ENCODE measurements at regions not wholly inside any gene's neighbourhood (a gene's known extent, or its start where the extent isn't known, plus 50 kb on each side); places are given as distances from the start of the nearest gene placed in this dataset.

GRCh38 chr4:158316264-158316663 lies 106.0 kb downstream of the TMEM144 start:
- no peak overlapping the region for H3K9ac ChIP-seq (ENCODE audit: low read length)
- no peak overlapping the region for H3K4me3 ChIP-seq (ENCODE audit: low read depth, low read length, poor library complexity, severe bottlenecking)

GRCh38 chr4:158319880-158320279 lies 109.6 kb downstream of the TMEM144 start:
- H2AFZ ChIP-seq (ENCODE audit: low read length): no peak overlapping the region
- H3K9ac ChIP-seq (ENCODE audit: low read length): no peak overlapping the region
- no peaks in the 10 kb centered on the region for H3K79me2 ChIP-seq (ENCODE audit: insufficient read depth, low read length)
- no peaks in the 10 kb centered on the region for H3K9me3 ChIP-seq (ENCODE audit: low read length)
- no peaks in the 10 kb centered on the region for H3K27me3 ChIP-seq (ENCODE audit: insufficient read depth, low read length)
- H3K27ac ChIP-seq (ENCODE audit: low read depth, low read length, poor library complexity, severe bottlenecking): no peak overlapping the region
- no peaks in the 10 kb centered on the region for H3K4me1 ChIP-seq (ENCODE audit: insufficient read depth, low read length, severe bottlenecking)
- H3F3A ChIP-seq (ENCODE audit: insufficient read depth, low read length): no peaks in the 10 kb centered on the region
- H3K4me3 ChIP-seq (ENCODE audit: low read depth, low read length, poor library complexity, severe bottlenecking): no peak overlapping the region
- no peaks in the 10 kb centered on the region for H4K20me1 ChIP-seq (ENCODE audit: insufficient read depth, low read length)
- H3K4me2 ChIP-seq (ENCODE audit: low read length): no peak overlapping the region
- TF ChIP-seq CTCF (IDR thresholded peaks at IDR 0.05; ENCODE audit: low read length) (no peak), EZH2 (IDR thresholded peaks at IDR 0.05; ENCODE audit: borderline replicate concordance, low read length) (no peak)
- no peaks in the 10 kb centered on the region for H3K9me2 ChIP-seq (ENCODE audit: low read depth, low read length)
- no peaks in the 10 kb centered on the region for H3K36me3 ChIP-seq (ENCODE audit: insufficient read depth, low read length)

More at GRCh38 chr4:158316264-158316663, 106.0 kb downstream of the TMEM144 start:
- TF ChIP-seq EZH2 (IDR thresholded peaks at IDR 0.05; ENCODE audit: borderline replicate concordance, low read length) (no peak), CTCF (IDR thresholded peaks at IDR 0.05; ENCODE audit: low read length) (no peak)
- H3K9me3 ChIP-seq (ENCODE audit: low read length): no peaks in the 10 kb centered on the region
- H3K79me2 ChIP-seq (ENCODE audit: insufficient read depth, low read length): no peaks in the 10 kb centered on the region
- H3K4me2 ChIP-seq (ENCODE audit: low read length): no peak overlapping the region
- no peaks in the 10 kb centered on the region for H3K27me3 ChIP-seq (ENCODE audit: insufficient read depth, low read length)
- no peaks in the 10 kb centered on the region for H4K20me1 ChIP-seq (ENCODE audit: insufficient read depth, low read length)
- H3K36me3 ChIP-seq (ENCODE audit: insufficient read depth, low read length): no peaks in the 10 kb centered on the region
- H3F3A ChIP-seq (ENCODE audit: insufficient read depth, low read length): no peaks in the 10 kb centered on the region
- H3K4me1 ChIP-seq (ENCODE audit: insufficient read depth, low read length, severe bottlenecking): no peaks in the 10 kb centered on the region
- H3K9me2 ChIP-seq (ENCODE audit: low read depth, low read length): no peaks in the 10 kb centered on the region
- H2AFZ ChIP-seq (ENCODE audit: low read length): no peak overlapping the region
- no peak overlapping the region for H3K27ac ChIP-seq (ENCODE audit: low read depth, low read length, poor library complexity, severe bottlenecking)

DNA sequence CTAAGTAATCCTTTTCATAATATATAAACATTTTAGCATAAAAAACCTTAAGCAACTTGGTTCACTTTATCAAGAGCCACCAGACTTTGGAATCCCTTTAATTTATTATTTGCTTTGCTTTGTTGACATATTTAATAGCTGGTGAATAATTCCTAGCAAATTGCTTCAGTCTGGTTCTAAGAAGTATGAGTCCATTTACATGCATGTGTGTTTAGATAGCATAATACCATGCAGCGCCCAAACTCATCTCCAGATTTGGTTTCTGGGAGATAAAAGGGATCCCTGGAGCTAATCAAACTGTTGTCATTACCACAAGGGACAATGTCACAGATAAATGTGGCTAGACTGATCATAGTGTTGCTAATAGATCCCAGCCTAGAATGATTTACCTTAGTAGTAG lies 111.8 kb downstream of the TMEM144 start:
- Histone ChIP-seq H3K36me3 (ENCODE audit: insufficient read depth, low read length) (no peaks in the 10 kb centered on the region), H3K4me3 (ENCODE audit: low read depth, low read length, poor library complexity, severe bottlenecking) (no peak overlapping the region), H3K4me2 (ENCODE audit: low read length) (no peak overlapping the region), H3K4me1 (ENCODE audit: insufficient read depth, low read length, severe bottlenecking) (no peaks in the 10 kb centered on the region), H3F3A (ENCODE audit: insufficient read depth, low read length) (no peaks in the 10 kb centered on the region), H3K9ac (ENCODE audit: low read length) (no peak overlapping the region), H3K79me2 (ENCODE audit: insufficient read depth, low read length) (no peaks in the 10 kb centered on the region), H3K27me3 (ENCODE audit: insufficient read depth, low read length) (no peaks in the 10 kb centered on the region), H3K27ac (ENCODE audit: low read depth, low read length, poor library complexity, severe bottlenecking) (no peak overlapping the region), H3K9me2 (ENCODE audit: low read depth, low read length) (no peaks in the 10 kb centered on the region), H3K9me3 (ENCODE audit: low read length) (no peaks in the 10 kb centered on the region), H2AFZ (ENCODE audit: low read length) (no peak overlapping the region), H4K20me1 (ENCODE audit: insufficient read depth, low read length) (no peaks in the 10 kb centered on the region)
- TF ChIP-seq CTCF (IDR thresholded peaks at IDR 0.05; ENCODE audit: low read length) (no peak), EZH2 (IDR thresholded peaks at IDR 0.05; ENCODE audit: borderline replicate concordance, low read length) (no peak)
